ENCODE measurements at regions not wholly inside any gene's neighbourhood (a gene's known extent, or its start where the extent isn't known, plus 50 kb on each side); places are given as distances from the start of the nearest gene placed in this dataset.
"Not testable (repeated sequence)": the region's sequence is repeated elsewhere in the genome, so short reads cannot be mapped to it uniquely, and the experiment has no call there.

GRCh38 chr20:53773792-53774401 lies 180.3 kb upstream of the ZNF217 start:
- DNase-seq (ENCODE audit: low read depth in 2 of 2), result no peak

- not testable (repeated sequence) for DNase-seq (ENCODE audit: low read depth in 2 of 2)
These were observed 179.6 kb upstream of the ZNF217 start for GRCh38 chr20:53773066-53773791.

GRCh38 chr20:53769041-53769440 lies 175.4 kb upstream of the ZNF217 start:
- no peak for DNase-seq (ENCODE audit: low read depth in 2 of 2)

- no peak for DNase-seq (ENCODE audit: low read depth in 2 of 2)
These were observed 174.7 kb upstream of the ZNF217 start for GRCh38 chr20:53768329-53768728.

- no peak for DNase-seq (ENCODE audit: low read depth in 2 of 2)
These were observed 173.7 kb upstream of the ZNF217 start for GRCh38 chr20:53767206-53767930.

- DNase-seq (ENCODE audit: low read depth in 2 of 2), result no peak
These were observed 170.8 kb upstream of the ZNF217 start for GRCh38 chr20:53764415-53764800.

- no peak for DNase-seq (ENCODE audit: low read depth in 2 of 2)
These were observed 170.2 kb upstream of the ZNF217 start for GRCh38 chr20:53763707-53764414.

GRCh38 chr20:53762423-53762798 lies 168.8 kb upstream of the ZNF217 start:
- not testable (repeated sequence) for DNase-seq (ENCODE audit: low read depth in 2 of 2)

GRCh38 chr20:53760025-53760441 lies 166.4 kb upstream of the ZNF217 start:
- DNase-seq (ENCODE audit: low read depth in 2 of 2), result no peak

- no peak for DNase-seq (ENCODE audit: low read depth in 2 of 2)
These were observed 163.9 kb upstream of the ZNF217 start for GRCh38 chr20:53757472-53757913.

GRCh38 chr20:53755733-53756531 lies 162.3 kb upstream of the ZNF217 start:
- no peak for DNase-seq (ENCODE audit: low read depth in 2 of 2)

GRCh38 chr20:53753880-53754459 lies 160.3 kb upstream of the ZNF217 start:
- no peak for DNase-seq (ENCODE audit: low read depth in 2 of 2)

GRCh38 chr20:53752971-53753879 lies 159.6 kb upstream of the ZNF217 start:
- no peak for DNase-seq (ENCODE audit: low read depth in 2 of 2)

GRCh38 chr20:53752583-53752970 lies 158.9 kb upstream of the ZNF217 start:
- DNase-seq (ENCODE audit: low read depth in 2 of 2), result no peak

- no peak for DNase-seq (ENCODE audit: low read depth in 2 of 2)
These were observed 158.1 kb upstream of the ZNF217 start for GRCh38 chr20:53751620-53752318.

GRCh38 chr20:53750827-53751619 lies 157.4 kb upstream of the ZNF217 start:
- peak; percentile 17 to 29 for DNase-seq (ENCODE audit: low read depth in 2 of 2)

GRCh38 chr20:53749499-53749898 lies 155.9 kb upstream of the ZNF217 start:
- DNase-seq (ENCODE audit: low read depth in 2 of 2), result no peak

GRCh38 chr20:53748821-53749421 lies 155.3 kb upstream of the ZNF217 start:
- no peak for DNase-seq (ENCODE audit: low read depth in 2 of 2)
